GM12878 (cell line): ENCODE measurements at regions not wholly inside any gene's neighbourhood (a gene's known extent, or its start where the extent isn't known, plus 50 kb on each side); places are given as distances from the start of the nearest gene placed in this dataset.

Experiments
- ATF3 ChIP-seq: IDR thresholded peaks from 2 replicates; pipeline ENCODE4 v1.6.1; 2011; ENCODE audit warnings: low read depth, mild to moderate bottlenecking, low read length, moderate library complexity, borderline replicate concordance; ENCODE audit errors: extremely low read depth
- BHLHE40 ChIP-seq, 2 experiments: fragments of 450-650 bp in 1 of 2; IDR thresholded peaks; 2 replicates each; pipeline ENCODE4 v1.6.1; 2011 to 2017; ENCODE audit warnings: low read depth in 2 of 2, borderline replicate concordance in 1 of 2, improper control_type of control experiment in 1 of 2, low read length in 1 of 2, mild to moderate bottlenecking in 1 of 2
- CBX5 ChIP-seq: sonication (generic); IDR thresholded peaks from 2 replicates; pipeline ENCODE4 v1.6.1; 2016; ENCODE audit warnings: low read depth, moderate library complexity, mild to moderate bottlenecking, inconsistent platforms
- CTCF ChIP-seq, 3 experiments: IDR thresholded peaks in 2 of 3; conservative IDR thresholded peaks in 1 of 3; 2 replicates each; pipeline ENCODE4 v1.5.1; 2011; ENCODE audit warnings: low read depth in 3 of 3, low read length in 3 of 3, mild to moderate bottlenecking in 3 of 3, control low read depth in 2 of 3, moderate library complexity in 2 of 3, inconsistent platforms in 1 of 3, mixed read lengths in 1 of 3; ENCODE audit not compliant: control insufficient read depth in 2 of 3, insufficient read depth in 1 of 3; ENCODE audit errors: extremely low read depth in 1 of 3
- EZH2 ChIP-seq: IDR thresholded peaks from 2 replicates; pipeline ENCODE4 v1.6.1; 2012; ENCODE audit warnings: low read depth, mild to moderate bottlenecking, control low read depth, inconsistent platforms, low read length, borderline replicate concordance; ENCODE audit not compliant: control insufficient read depth
- JUNB ChIP-seq: IDR thresholded peaks from 2 replicates; pipeline ENCODE4 v1.6.1; 2016; ENCODE audit warnings: antibody characterized with exemption, mild to moderate bottlenecking
- PML ChIP-seq: IDR thresholded peaks from 2 replicates; pipeline ENCODE4 v1.6.1; 2012; ENCODE audit warnings: low read length, inconsistent platforms
- RELA ChIP-seq: fragments of 450-650 bp; IDR thresholded peaks from 2 replicates; pipeline ENCODE4 v1.8.0; 2014; ENCODE audit warnings: borderline replicate concordance; ENCODE audit not compliant: partially characterized antibody
- RELB ChIP-seq: fragments of 450-650 bp; IDR thresholded peaks from 2 replicates; pipeline ENCODE4 v1.6.1; 2017; ENCODE audit warnings: low read depth, mild to moderate bottlenecking, moderate library complexity
- RFX5 ChIP-seq: IDR thresholded peaks from 2 replicates; pipeline ENCODE4 v1.6.1; 2011; ENCODE audit warnings: low read depth, low read length, improper control_type of control experiment
- SIN3A ChIP-seq: IDR thresholded peaks from 2 replicates; pipeline ENCODE4 v1.6.1; 2012; ENCODE audit warnings: low read depth, low read length, improper control_type of control experiment
- ZSCAN29 ChIP-seq: fragments of 450-650 bp; IDR thresholded peaks from 2 replicates; pipeline ENCODE4 v1.6.1; 2017; ENCODE audit warnings: mild to moderate bottlenecking, moderate library complexity

DNA sequence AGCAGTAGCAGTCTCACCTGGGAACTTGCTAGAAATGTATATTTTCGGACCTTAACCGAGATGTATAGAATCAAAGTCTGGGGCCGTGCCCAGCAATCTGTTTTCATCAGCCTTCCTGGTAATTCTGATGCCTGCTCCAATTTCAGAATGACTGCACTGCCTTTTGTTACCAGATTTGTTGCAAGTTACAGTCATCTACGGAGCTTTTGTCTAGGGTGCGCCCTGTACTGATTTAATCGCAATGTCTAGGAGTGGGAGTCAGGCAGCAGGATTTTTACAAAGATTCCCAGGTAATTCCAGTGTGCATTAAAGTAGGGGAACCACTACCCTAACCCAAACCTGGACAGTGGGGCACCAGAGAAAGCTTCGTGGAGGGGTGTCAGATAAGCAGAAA lies 178.0 kb downstream of the HAUS1 start:
- TF ChIP-seq SIN3A (no peak), ATF3 (no peak), CTCF (IDR thresholded peaks at IDR 0.05 in 2 of 3, conservative IDR thresholded peaks at IDR 0.05 in 1 of 3; ENCODE audit: control insufficient read depth in 2 of 3, extremely low read depth in 1 of 3, insufficient read depth in 1 of 3, low read depth in 3 of 3, low read length in 3 of 3) (no peak), RFX5 (no peak), BHLHE40 (IDR thresholded peaks at IDR 0.05; ENCODE audit: borderline replicate concordance in 1 of 2, low read depth in 2 of 2, low read length in 1 of 2) (no peak), PML (no peak), JUNB (no peak), RELB (no peak), CBX5 (no peak), ZSCAN29 (no peak), RELA (no peak), EZH2 (no peak)
